ENCODE measurements at regions not wholly inside any gene's neighbourhood (a gene's known extent, or its start where the extent isn't known, plus 50 kb on each side); places are given as distances from the start of the nearest gene placed in this dataset.

GRCh38 chr11:70569618-70569890, 171.2 kb downstream of the CTTN start:
- TF ChIP-seq, protein P1, sequence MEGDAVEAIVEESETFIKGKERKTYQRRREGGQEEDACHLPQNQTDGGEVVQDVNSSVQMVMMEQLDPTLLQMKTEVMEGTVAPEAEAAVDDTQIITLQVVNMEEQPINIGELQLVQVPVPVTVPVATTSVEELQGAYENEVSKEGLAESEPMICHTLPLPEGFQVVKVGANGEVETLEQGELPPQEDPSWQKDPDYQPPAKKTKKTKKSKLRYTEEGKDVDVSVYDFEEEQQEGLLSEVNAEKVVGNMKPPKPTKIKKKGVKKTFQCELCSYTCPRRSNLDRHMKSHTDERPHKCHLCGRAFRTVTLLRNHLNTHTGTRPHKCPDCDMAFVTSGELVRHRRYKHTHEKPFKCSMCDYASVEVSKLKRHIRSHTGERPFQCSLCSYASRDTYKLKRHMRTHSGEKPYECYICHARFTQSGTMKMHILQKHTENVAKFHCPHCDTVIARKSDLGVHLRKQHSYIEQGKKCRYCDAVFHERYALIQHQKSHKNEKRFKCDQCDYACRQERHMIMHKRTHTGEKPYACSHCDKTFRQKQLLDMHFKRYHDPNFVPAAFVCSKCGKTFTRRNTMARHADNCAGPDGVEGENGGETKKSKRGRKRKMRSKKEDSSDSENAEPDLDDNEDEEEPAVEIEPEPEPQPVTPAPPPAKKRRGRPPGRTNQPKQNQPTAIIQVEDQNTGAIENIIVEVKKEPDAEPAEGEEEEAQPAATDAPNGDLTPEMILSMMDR (IDR thresholded peaks at IDR 0.05): no peak
- no peak for TF ChIP-seq SMC3 (IDR thresholded peaks at IDR 0.05; ENCODE audit: low read depth, low read length)
- TF ChIP-seq FOXJ3 (CRISPR knock-in tag; IDR thresholded peaks at IDR 0.05): no peak
- TF ChIP-seq MAX (IDR thresholded peaks at IDR 0.05; ENCODE audit: low read depth): no peak
- TF ChIP-seq, protein P2, sequence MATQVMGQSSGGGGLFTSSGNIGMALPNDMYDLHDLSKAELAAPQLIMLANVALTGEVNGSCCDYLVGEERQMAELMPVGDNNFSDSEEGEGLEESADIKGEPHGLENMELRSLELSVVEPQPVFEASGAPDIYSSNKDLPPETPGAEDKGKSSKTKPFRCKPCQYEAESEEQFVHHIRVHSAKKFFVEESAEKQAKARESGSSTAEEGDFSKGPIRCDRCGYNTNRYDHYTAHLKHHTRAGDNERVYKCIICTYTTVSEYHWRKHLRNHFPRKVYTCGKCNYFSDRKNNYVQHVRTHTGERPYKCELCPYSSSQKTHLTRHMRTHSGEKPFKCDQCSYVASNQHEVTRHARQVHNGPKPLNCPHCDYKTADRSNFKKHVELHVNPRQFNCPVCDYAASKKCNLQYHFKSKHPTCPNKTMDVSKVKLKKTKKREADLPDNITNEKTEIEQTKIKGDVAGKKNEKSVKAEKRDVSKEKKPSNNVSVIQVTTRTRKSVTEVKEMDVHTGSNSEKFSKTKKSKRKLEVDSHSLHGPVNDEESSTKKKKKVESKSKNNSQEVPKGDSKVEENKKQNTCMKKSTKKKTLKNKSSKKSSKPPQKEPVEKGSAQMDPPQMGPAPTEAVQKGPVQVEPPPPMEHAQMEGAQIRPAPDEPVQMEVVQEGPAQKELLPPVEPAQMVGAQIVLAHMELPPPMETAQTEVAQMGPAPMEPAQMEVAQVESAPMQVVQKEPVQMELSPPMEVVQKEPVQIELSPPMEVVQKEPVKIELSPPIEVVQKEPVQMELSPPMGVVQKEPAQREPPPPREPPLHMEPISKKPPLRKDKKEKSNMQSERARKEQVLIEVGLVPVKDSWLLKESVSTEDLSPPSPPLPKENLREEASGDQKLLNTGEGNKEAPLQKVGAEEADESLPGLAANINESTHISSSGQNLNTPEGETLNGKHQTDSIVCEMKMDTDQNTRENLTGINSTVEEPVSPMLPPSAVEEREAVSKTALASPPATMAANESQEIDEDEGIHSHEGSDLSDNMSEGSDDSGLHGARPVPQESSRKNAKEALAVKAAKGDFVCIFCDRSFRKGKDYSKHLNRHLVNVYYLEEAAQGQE (IDR thresholded peaks at IDR 0.05; ENCODE audit: low read depth, low read length): no peak
- TF ChIP-seq, protein P3, sequence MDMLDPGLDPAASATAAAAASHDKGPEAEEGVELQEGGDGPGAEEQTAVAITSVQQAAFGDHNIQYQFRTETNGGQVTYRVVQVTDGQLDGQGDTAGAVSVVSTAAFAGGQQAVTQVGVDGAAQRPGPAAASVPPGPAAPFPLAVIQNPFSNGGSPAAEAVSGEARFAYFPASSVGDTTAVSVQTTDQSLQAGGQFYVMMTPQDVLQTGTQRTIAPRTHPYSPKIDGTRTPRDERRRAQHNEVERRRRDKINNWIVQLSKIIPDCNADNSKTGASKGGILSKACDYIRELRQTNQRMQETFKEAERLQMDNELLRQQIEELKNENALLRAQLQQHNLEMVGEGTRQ (IDR thresholded peaks at IDR 0.05; ENCODE audit: borderline replicate concordance, low read depth, low read length): no peak
- no peak for TF ChIP-seq POLR2AphosphoS5 (IDR thresholded peaks at IDR 0.05; ENCODE audit: low read depth, low read length)
- TF ChIP-seq YY1 (IDR thresholded peaks at IDR 0.05; ENCODE audit: low read depth): no peak
- TF ChIP-seq TEAD4 (IDR thresholded peaks at IDR 0.05; ENCODE audit: borderline replicate concordance, insufficient read depth): no peak
- TF ChIP-seq RAD21 (IDR thresholded peaks at IDR 0.05; ENCODE audit: low read length): no peak
- TF ChIP-seq GABPA (IDR thresholded peaks at IDR 0.05; ENCODE audit: low read depth): no peak
- TF ChIP-seq JUND (IDR thresholded peaks at IDR 0.05): no peak
- no peak for TF ChIP-seq TCF12 (IDR thresholded peaks at IDR 0.05)

Data from SK-N-SH (cell line).